Amniotic epithelial cell (primary cell): ENCODE measurements at regions not wholly inside any gene's neighbourhood (a gene's known extent, or its start where the extent isn't known, plus 50 kb on each side); places are given as distances from the start of the nearest gene placed in this dataset.

ENCODE experiments used
- DNase-seq: peaks from one replicate; pipeline ENCODE4 v3.0.0-alpha.2; 2010; ENCODE audit warnings: low read depth

DNA sequence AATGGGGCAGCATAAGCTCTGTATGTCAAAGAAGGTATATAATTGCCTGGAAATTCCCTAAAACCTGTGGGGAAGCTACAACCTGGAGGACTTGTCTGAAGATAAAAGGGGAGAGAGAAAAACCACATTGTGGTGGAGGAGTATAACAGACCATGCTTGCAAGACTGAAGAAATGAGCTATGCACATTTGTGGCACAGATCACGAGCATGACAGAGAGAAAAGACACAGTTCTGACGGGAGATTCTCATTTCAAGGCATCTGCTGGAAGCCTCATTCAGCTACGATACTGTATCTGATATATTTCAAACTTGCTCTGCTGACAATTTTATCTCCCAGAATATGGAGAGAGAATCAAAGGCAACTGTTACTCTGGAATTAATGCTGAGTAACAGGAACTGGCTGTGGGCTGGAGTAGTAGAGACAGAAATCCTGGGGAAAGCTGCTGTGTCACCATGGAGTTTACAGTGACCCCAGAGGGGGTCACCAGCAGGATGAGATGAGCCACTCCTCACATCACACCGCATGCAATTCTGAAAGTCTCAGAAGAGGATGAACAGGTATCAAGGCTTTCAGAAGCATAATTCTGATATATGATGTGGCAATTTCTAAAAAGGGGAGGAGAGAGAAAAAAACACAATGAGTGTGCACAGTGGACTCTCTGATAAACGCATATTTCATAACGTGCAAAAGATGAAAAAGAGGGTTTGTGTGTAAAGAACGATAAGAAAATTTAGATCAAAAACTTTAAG lies 528.8 kb downstream of the IRX1 start:
- DNase-seq: no peak

DNA sequence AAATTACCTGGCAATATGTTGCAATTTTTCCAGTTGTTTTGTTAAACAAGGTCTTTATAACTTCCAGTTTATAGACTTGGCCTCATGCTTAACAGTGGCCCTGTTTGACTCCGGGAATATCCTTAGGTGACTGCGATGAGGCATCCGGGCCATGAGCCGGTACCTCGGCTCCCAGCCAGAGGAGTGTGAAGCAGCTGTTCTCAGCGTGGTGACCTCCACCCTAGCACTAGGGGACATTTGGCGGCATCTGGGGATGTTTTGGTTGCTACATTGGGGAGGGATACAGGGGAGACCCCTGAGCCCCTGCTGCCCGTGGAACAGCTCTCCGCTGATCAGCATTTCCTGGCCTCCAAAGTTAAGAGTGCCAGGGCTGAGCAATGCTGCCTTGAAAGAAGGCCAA lies 533.4 kb downstream of the IRX1 start:
- no peak for DNase-seq

DNA sequence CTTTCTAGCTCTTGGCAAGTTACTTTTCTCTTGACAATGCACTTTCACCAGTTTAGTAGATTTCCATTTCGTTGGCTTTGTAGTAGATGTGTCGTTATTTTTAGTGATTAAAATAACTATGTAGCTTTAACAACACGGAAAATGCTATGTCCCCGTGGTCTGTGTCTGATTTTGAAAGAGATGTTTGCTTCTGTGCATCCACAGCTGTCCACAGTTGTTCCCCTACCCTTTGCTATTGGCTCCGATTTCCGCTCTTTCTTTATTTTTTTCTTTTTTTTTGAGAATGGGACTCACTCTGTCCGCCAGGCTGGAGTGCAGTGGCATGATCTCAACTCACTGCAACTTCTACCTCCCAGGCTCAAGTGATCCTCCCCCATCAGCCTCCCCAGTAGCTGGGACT lies 533.9 kb downstream of the IRX1 start:
- DNase-seq: no peak

DNA sequence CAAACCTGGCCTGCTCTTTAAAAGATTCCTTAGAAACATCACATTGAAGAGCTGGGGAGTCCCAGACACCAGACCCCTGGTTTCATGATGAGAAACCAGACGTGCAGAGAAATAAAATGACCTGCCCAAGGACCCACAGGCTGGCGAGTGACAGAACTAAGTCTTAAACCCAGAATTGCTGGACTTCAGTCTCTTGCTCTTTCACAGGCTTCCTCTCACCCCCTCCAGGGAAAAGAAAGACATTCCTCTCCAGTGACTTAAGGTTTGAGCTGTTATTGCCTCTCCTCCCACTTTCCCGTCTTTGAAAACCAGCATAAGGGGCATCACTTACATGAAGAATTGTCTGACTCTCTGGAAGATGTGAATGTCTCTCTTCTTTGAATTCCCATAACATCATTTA lies 535.2 kb downstream of the IRX1 start:
- DNase-seq: no peak

DNA sequence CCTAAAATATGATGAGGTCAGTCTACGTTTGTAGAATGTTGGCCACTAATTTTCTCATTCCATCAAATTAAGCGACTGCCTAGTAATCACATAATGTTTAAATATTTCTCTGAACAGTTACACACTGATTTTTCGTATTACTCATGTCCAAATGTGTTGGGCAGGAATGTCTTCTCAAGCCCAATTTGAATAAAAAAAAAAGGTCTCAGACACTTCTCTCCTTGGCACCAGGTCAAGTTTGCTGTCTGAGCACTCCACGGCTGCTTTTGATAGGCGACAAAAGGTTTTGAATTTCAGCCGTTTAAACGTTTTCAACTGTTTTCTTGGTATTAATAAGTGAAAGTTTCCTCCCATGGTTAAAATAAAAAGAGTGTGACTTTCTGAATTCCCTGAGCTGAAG lies 542.1 kb downstream of the IRX1 start:
- no peak for DNase-seq

DNA sequence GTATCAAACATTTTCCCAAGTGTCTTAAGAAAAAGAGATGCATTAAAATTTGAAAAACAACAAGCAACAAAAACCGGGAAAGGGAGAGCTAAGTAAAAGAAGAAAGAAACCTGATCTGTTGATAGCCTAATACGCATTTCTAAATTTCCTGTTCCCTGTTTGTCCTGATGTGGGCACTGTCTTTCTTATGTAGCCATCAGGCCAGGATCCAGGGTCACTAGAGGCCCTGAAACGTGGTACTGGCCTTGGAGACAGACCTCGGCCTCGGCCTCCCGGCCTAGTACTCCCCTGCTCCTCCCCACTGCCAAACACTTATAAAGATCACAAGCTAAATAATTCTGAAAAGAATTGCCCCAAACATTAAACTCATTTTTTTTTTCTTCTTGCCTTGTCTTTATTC lies 547.2 kb downstream of the IRX1 start:
- DNase-seq: no peak

DNA sequence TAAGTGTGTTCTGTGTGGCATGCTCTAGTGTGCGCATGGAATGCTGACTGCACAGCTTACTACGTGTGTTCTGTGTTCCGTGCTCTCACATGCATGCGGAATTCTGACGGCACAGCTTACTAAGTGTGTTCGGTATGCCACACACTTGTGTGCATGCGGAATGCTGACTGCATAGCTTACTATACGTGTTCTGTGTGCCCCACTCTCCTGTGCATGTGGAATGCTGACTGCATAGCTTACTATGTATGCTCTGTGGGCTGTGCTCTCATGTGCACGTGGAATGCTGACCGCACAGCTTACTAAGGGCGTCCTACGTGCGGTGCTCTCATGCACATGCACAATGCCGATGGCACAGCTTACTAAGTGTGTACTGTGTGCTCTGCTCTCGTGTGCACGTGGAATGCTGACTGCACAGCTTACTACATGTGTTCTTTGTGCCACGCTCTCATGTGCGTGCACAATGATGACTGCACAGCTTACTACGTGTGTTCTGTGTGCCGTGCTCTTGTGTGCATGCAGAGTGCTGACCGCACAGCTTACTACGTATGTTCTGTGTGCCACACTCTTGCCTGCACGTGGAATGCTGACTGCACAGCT lies 548.9 kb downstream of the IRX1 start:
- no peak for DNase-seq

DNA sequence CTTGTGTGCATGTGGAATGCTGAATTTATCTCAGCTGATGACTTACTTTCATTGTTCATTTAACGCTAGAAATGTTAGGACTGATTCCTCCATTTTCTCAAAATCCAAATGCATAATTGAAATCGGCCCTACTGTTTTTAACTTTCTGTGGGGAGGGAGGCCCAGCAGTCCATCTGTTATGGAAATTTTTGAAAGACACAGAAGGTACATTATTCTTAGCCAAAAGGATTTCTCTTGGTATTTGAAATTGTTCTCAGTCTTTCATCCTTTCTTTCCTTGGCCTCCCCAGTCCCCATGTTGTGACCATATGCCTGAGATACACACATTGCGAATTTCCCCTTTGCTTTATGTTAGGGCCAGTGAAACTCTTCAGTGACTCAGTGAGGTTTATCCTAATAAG lies 549.9 kb downstream of the IRX1 start:
- no peak for DNase-seq

DNA sequence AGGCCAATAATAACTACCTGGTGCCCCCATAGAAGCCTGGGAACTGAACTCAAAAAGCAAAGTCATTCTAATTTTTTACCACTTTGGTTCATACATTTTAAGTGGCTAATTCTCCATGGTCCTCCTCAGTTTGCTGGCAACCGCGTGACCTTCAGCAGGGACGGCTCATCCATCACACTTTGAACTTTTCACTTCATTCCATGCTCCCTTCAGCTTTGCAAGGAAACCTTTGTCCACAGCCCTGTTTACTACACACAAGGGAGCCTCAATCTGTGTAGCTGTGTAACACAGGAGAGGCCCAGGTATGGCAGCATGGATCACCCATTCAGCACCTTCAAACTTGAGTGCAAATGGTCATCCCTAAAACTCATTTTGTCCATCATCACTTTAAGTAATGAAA lies 552.4 kb downstream of the IRX1 start:
- DNase-seq: no peak

DNA sequence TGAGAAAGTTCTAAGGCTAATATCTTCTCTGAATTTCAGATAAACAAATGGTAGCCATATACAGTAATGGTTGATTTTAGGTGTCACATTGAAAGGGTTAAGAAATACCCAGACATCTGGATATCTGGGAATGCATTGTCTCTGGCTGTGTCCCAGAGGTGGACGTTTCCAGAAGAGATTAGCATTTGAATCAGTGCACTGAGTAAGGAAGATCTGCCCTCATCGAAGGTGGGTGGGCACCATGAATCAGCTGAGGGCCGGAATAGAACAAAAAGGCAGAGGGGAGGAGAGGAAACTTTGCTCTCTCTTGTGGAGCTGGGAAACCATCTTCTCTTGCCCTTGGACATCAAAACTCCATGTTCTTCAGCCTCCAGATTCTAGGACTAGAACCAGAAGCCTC lies 554.4 kb downstream of the IRX1 start:
- no peak for DNase-seq

DNA sequence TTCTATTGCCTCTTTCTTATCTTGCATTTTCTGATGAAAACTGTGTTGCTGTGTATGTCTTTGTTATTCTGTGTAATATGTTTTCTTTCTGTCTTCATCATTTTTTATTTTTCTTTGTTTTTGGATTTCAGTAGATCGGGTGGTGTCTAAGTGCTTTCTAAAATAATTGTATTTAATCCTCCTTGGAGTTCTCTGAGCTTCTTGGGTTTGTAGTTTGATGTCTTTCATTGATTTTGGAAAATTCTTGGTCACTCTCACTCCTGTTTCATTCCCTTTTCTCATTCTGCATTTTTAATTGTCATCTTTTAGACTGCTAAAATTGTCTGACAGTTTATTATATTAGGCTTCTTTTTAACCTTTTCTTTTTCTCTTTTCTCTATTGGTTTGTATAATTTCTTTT lies 560.5 kb downstream of the IRX1 start:
- DNase-seq: no peak

DNA sequence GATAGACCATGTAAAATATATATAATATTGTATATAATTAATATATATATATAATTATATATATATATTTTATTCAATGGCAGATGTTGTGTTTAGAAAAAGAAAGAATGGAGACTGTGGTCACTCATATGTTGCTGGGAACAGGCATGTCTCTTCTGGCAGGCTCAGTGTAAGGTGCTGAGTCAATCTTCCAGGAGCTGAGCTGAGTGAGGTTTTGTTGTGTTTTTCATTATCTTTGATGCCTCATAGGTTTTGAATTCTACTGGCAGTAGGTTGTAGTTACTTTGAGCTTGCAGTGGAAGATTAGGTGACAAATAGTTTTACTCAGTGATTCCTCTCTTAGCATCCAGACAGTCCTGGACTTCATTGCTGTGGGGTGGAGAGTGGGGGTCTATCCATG lies 561.3 kb downstream of the IRX1 start:
- DNase-seq: no peak

DNA sequence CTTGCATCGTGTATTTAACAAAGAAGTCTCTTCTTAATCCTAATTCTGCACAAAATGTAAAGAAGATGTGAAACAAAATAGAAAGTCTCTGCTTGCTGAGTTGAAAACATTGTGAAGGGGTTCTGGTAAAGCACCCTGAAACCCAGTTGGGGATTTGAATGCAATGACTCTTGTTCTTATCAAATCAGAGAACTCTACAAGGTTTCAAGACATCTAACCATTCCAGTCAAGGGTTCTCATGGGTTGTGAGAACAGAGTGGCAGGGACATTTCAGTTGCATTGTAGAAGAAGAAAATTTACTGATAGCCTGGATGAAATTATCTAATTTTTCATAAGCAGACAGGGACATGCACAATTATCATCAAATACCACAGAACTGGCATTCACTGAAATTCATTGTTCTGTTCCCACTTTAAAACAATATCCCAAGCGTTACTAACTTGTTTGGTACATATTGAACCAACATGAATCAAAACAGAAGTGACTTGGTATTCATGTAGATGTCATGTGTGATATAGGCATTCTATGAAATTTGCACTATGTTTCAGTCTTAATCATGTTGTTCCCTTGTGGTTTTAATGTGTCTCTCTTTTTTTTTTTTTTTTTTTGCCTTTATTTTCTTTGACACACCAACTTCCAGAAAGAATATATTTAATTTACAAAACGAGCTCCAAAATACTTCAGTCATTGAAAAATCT lies 563.3 kb downstream of the IRX1 start:
- DNase-seq: no peak

DNA sequence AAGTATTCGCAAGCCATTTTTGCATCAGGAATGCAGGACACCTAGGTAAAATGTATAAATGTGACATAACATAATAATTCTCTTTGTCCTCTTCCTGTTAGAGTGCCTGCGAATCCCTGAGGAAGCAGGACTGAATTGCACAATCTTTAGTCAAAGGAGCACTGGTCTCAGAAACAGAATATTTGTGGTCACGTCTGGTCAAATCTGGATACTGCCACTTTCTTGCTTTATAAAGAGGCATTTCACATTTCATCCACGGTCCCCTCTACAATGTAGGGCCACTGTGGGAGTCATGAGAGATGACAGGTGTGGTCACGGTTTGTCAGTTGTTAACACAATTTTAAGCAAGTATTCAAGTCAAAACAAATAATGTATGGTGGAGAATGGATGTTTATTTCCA lies 564.0 kb downstream of the IRX1 start:
- no peak for DNase-seq

DNA sequence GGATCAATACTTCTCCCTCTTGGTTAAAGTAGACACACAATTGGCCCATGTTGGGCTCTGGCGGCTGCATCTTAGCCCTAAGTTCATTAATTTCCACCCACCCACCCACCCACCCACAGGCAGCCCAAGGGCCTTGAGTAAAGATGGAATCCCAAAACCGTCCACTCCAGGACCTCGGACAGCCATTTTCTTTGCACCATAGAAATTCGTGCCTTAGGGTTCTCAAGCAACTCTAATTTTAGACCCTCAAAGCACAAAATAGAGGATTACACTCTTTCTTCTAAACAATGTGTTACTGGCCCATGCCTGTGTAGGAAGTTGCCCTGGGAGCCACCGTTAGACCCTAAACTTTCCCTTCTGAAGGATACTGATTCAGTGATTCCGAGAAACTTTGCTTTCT lies 568.5 kb downstream of the IRX1 start:
- DNase-seq: no peak

DNA sequence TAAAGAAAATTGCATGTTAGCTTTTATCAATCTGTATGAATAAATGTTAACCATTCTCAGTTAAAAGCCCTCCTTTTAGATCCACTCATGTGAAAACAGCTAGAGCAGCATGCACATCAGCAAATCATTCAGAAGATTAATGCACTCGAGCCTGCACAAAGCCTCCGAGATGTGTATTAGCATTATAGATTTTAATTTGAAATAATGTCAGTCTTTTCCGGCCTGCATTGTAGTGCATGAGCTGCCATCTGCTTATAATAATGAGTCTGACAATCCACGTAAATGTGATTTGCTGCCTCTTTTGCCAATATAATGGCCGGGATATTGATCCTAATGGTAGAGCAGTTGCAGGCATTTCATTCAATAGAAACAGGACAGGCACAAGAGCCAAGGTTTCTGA lies 585.1 kb downstream of the IRX1 start:
- DNase-seq: no peak

DNA sequence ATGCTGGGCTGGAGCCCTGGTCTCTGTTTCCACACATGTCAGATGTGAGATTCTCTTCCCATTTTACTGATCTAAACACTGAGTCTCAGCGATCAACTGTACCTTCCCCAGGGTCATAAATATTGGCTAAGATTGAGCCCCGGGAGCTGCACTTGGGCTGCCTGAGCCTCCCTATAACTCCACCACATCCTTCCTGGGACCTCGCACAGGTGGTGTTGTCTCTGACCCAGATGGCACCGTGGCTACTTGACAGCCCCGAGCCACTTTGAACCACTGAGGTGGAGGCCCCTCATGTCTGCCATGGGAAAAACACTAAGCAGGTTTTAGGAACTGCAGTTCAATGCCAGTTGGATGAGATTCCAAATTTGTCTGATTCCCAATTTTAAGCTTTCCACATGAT lies 586.5 kb downstream of the IRX1 start:
- DNase-seq: no peak

DNA sequence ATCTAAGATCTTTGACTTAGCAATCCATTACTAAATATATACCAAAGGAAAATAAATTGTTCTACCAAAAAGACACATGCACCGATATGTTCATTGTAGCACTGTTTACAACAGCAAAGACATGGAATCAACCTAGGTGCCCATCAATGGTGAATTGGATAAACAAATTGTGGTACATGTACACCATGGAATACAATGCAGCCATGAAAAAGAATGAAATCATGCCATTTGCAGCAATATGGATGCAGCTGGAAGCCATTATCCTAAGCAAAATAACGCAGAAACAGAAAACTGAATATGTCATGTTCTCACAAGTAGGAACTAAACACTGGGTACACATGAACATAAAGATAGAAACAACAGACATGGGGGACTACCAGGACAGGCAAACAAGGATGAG lies 589.5 kb downstream of the IRX1 start:
- no peak for DNase-seq

DNA sequence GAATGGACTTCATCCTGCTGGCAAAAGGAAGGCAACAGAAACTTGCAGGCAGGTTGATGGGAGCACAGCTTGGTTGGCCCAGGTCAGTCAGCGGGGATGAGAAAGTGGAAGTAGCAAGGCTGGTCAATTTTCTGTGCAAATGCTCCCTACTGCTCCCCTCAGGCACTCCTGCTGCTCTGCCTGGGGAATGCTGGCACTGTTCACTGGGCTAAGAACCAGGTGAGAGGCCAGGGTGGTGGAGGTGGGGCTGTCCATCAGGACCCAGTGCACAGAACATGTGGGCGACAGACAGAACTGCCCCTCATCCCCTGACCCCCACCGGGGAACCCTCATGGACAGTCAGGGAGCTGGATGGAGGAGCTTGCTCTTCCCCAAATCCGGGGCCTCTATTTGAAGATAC lies 593.1 kb downstream of the IRX1 start:
- DNase-seq: no peak

DNA sequence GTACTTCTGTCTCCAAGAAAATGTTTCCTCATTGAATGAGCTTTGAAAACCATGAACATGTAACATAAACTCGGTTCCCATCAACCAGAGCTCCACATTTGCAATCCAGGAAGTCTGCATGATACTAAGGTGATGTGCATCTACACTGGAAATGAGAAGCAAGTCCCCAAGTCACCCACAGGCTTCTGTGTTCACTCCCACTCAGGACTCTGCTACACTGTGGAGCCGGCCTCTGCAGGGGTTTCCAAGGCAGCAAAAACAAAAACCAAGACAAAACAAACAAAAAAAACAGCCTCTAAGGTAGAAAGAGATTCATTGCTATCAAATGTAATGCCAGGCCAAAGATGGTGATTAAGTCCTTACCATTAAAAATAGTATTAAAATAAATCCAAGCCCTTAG lies 593.7 kb downstream of the IRX1 start:
- DNase-seq: no peak

DNA sequence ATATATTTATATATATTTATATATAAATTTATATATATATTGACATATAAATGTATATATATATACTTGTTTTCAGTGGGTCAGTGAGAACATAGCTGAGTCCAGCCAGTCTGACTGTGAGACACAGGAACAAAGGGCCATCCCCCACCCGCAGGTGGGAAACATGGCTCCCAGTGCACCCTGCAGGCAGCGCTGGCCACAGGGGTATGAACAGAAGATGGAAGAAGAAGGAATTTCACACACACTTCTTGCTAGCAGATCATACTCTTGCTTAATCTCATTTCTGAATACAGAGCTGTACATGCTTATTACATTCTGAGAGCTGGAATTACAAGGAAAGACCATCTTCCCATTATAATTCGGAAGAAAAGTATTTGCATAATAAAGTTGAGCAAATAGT lies 595.4 kb downstream of the IRX1 start:
- DNase-seq: no peak

DNA sequence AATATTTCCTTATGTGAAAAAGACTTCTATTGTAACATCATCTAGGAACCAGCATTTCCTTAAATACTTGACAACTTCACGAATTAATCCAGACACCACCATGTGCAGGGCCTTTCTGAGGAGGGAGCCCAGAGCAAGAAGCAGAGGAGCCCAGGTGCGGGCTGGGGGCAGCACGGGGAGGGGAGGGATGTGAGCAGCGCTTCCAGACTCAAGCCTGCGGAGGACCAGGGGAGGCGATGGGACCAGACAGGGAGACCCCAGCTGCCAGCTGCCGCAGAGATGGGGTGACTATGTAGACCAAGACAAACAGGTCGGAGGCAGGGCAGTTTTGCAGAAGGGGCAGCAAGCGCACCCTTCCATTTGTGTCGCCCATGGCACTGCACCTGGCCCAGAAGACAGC lies 596.1 kb downstream of the IRX1 start:
- DNase-seq: no peak

DNA sequence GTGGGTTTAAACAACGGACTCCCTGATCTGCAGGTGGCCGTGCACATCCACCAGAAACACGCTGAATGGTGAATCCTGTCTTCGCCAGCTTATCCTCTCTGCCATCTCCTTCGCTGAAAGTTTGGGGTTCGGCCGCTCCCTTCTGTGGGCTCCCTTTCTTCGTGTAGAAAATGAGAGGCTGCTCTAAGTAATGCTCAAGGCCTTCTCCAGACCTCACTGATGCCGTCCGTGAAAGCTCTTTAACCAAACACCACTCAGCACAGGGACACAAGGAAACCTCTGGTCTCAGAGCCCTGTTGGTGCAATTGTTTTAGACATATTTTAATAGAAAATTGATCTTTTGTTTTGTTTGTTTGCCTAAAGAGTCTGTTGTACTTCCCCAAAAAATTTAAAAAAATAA lies 596.5 kb downstream of the IRX1 start:
- DNase-seq: no peak

DNA sequence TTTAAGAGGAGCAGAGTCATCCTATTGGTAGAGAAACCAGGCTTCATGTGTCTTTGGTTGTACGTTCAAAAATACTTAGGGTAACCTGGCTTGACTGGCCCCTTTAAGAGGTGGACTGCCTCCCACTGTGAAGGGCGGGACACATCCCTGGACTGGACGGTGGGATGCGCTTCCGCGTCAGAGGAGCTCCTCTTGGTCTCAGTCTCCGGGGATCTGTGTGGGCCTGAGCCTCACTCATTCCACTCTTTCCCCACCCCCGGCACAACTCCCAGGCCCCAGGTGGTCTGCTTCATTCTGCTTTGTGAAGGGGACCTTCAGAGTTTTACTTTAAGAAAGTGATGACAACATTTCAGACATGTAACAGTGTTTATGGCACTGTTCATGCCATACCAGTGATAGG lies 601.1 kb downstream of the IRX1 start:
- DNase-seq: no peak
